GM19328 (cell line): ENCODE measurements at regions not wholly inside any gene's neighbourhood (a gene's known extent, or its start where the extent isn't known, plus 50 kb on each side); places are given as distances from the start of the nearest gene placed in this dataset.

Experiments
- ATAC-seq: cut with Tn5 transposase; IDR thresholded peaks from one replicate; pipeline ENCODE4 v1.9.1; 2021; ENCODE audit warnings: mild to moderate bottlenecking, moderate library complexity; ENCODE audit not compliant: unreplicated experiment

DNA sequence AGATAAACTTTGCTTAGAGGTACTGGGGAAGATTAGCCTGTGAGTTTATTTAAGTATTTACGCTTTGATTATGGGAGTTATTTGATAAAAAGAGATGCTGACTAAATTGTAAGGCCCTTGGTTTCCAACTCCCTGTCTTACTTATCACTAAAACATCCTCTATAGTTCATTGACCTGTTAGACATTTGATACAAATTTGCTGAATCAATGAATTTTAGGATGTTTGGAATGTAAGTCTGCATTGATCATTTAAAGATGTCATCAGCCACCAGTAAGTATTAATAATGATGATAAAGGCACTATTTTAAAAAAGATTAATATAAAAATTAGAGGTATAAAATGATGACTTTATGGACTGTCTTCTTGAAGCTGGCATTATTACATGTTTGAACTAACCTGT lies 340.6 kb downstream of the SPRY1 start:
- no peak for ATAC-seq

- no peak for ATAC-seq
Observed at GRCh38 chr4:123739806-123740205, 343.2 kb downstream of the SPRY1 start.

DNA sequence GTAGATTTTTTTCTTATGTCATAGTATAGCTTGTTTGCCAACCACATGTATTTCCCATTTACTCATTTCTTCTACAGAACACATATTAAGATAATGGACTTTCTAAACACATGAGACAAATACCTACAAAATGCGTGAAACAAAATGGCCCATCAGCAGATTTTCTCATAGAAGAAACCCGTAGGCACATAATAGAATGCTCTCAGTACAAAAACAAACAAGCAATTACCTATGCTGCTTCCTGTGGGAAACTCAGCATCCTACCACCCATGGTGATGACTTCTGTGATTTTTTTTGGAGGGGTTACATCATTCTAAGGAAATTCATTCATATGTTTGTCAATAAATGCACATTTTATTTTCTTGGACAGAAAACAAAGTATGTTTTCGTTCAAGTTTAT lies 343.6 kb downstream of the SPRY1 start:
- no peak for ATAC-seq

- ATAC-seq, result no peak
Observed at GRCh38 chr4:123741906-123742305, 345.3 kb downstream of the SPRY1 start.

DNA sequence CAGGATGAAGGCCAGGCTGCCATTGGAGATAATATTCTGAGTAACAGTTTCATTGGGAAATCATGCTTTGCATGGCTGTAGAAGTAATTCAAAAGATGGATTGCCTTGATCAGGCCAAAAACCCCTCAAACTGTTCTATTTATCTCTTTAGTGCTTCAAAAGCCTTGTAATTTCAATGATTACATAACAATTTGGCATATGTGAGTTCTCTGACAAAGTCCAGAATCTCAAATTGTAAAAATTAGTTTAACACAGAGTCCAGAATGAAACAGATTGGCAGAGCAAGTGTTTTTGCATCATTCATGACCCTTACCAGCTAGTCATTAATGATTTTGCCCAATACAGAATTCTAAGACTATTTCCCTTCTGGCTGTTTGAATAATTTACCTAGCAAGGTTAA lies 347.3 kb downstream of the SPRY1 start:
- ATAC-seq, result no peak

DNA sequence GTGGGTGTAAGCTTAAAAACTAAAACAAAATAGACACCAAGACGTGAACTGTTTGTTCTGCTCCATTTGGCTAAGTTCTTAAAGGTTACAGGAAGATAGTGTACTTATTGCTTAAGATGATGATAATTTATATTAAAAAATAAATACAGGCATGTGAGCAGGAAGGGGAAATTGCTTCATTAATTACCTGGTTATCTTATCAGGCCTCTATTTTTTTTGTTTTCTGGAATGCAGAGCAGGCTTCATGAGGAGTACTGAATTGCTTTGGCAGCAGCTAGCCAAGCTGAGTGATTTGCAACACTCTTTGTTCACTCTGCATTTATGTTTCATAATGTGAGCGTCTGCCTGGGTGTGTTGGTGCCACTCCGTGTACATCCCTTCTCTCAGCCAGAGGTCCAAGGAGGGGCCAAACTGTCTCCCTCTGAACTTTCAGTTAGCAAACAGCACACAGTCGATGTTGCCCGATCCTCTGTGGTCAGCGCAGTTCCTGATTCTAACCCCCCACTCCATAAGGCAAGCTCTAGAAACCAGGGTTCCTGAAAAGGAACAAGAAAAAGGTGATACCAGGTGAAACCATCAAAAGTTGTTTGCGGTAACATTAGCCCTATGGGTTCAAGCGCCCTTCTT lies 348.2 kb downstream of the SPRY1 start:
- no peak for ATAC-seq

DNA sequence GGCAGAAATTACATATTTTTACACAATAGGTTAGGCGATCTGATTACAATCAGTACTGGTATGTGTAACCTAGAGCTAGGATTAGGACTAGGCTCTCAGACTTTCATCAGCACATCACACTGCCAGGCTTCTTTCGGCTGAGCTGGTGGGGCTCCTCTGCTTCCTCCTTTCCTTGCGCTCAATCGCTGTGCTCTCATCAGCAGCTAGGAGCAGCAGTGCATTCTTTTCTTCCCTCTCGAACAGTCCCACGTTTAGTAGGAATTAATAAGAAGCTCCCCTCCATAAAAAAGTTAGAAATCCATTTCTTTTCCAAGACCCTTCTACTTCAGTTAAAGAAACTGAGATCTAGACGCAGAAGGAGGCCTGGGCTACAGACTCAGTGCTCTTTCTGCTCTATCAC lies 350.4 kb downstream of the SPRY1 start:
- no peak for ATAC-seq

GRCh38 chr4:123748806-123749205 lies 352.2 kb downstream of the SPRY1 start:
- no peak for ATAC-seq

DNA sequence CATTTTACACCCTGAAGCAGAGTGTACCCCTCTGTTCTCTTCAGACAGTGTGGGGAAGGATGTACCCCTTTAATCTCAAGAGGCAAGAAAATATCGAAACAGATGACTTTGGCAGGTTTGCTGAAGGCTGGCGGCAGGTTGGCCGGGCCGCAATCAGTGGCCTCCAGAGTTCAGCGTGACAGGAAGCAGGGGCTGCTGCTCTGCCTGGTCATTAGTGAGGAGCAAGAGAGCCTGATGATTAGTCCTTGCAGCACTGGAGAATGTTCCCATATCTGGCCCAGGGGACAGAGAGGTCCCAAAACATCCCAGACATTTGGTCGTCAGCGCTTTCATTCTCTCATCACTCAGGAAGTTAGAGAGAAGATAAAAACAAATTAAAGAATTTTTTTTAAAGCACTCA lies 352.8 kb downstream of the SPRY1 start:
- ATAC-seq, result no peak

DNA sequence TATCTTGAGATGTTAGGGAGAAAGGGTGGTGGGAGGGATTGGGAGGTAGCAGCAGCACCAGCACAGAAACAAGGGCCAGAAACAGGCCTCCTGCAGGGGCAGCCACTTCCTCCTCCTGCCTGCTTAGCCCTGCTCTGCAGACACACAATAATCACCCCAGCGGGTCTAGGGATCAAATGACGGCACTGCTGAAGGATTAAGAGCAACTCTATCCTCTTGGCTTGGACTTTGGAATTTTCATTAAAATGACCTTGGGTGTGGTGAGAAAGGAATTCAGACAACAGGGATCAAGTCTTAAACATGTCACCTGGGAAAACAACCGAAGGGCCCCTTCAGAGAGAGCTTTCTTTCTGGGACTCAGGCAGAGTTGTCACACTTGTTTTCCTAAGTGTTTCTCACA lies 353.4 kb downstream of the SPRY1 start:
- no peak for ATAC-seq

GRCh38 chr4:123755655-123756054 lies 359.1 kb downstream of the SPRY1 start:
- ATAC-seq, result no peak

GRCh38 chr4:123767806-123768205 lies 371.2 kb downstream of the SPRY1 start:
- ATAC-seq, result no peak

DNA sequence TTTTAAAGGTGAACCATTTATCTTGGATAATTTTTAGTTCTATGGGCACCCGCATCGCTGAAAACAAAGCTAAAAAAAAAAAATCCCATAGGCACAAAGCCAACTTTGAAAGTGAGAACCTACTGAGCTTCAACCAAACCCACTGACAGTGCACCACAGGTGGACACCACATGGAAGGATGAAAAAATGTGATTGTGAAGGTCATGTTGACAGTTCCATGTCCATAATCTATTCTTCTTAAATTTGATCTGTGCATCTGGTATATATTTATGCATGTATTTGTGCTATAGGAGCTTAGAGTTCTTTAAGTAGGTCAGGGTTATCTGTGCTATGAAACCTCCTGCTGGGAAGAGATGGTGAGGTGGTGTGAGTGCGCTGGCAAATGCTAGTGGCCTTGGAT lies 374.3 kb downstream of the SPRY1 start:
- ATAC-seq, result no peak

DNA sequence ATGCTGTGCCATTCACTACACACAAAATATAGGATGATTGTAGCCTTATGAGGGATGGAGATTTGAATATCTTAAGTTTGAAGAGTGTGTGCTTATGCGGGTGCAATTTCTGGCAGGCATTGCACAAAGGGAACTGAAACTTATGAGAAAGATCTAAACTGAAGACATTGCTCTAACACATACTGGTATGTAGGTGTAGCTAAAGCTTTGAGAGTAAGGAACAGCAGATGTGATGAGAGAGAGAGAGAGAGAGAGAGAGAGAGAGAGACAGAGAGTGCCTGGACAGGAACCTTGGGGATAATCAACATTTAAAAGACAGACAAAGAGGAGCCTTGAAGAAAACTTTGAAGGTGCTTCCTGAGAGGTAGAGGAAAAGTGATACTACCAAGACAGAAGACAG lies 379.7 kb downstream of the SPRY1 start:
- peak; percentile 98 for ATAC-seq

DNA sequence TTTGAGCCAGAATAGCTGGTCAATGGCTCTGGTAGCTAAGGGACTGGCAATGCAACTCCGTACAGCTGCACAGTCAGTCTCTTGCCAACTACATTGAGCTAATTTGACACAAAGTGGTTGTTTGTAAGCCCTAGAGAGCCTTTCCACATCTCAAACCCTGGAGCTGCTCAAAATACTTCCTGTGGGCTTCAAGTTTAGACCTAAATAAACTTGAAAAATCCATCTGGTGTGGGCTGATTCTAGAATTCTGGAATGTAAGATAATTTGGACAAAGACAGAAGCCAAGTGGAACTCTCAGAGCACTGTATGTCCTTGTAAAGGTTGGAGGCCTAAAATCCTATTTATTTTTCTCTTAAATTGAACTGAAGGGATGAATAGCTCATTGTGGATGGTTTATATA lies 380.8 kb downstream of the SPRY1 start:
- ATAC-seq, result no peak

DNA sequence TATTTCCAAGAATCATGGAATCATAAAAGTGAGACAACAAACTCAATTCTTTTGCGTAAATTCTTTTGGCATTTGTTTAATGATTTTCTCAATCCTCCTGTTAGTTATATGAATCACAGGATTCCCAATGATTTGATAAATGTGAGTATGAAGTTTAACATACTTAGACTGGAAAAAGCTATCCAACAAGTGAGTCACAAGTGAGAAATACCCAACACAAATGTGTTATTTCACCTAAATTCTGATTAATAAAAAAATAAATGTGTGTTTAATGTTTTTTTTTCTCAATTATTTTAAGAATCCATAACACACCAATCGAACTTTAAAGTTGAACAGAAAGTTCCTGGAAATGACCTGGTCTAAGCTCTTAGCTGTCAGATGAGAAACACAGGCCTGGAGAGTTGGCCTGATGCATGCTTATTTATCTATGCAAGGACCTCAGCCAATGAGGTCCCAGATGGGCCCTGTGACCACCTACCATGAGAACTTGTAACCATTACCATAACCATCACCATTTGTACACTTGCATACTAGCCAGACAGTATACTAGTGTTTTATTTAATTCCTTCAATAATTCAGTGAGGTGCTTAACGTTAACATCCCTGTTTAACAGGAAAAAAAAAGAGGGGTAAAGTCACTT lies 386.7 kb downstream of the SPRY1 start:
- no peak for ATAC-seq

GRCh38 chr4:123783921-123784320 lies 387.3 kb downstream of the SPRY1 start:
- no peak for ATAC-seq

GRCh38 chr4:123784626-123785025 lies 388.0 kb downstream of the SPRY1 start:
- no peak for ATAC-seq

- ATAC-seq, result no peak
Observed at GRCh38 chr4:123785538-123785937, 388.9 kb downstream of the SPRY1 start.

DNA sequence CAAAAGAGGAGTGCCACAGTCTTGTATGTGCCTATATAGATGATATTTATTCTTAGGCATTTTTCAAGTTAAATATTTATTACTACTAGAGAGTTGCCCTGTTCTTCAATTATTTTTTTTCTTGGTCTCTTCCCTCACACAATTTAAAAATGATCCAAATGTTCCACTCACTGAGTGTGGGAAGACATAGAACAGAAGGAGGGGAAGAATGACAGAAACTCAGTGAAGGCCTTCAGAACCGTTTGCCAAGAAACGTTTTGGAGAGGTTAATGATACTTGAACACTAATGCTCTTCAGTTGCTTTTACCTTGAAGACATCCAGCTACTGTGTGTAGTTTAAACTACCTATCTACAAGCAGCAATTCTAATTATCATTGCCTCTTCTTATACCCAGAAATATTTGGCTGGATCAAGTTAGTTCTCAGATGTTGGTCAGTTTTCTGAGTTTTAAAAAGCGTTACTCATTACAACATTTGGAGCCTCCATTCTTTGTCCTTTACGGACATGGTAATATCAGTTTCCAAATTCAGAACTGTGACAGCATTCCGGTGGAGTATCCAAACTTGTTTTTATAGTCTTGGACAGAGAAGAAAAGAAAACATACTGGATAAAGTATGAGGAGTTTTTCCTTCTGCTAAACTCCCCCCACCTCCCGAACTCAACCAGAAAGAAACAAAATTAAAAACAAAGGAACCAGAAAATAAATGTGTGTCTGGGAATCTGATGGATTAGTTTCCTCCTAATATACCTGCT lies 389.7 kb downstream of the SPRY1 start:
- no peak for ATAC-seq

DNA sequence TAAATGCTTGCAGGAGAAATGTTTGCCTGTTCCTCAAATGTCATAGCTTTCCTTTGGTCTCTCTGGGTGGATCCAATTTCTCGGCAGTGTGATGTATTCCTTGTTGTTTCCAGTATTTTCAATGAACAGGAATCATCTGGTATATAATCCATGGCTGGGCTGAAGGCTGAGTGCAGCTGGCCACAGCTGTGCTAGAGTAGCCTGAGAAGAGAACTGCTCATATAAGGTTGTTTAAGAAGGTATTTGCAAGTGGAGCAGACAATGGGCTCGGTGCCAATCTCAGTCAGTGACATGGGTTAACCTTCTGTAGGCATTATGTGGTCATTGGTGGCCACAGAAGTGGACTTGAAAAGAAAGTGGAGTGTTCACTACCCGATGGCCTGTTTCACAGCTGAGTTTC lies 390.3 kb downstream of the SPRY1 start:
- no peak for ATAC-seq

DNA sequence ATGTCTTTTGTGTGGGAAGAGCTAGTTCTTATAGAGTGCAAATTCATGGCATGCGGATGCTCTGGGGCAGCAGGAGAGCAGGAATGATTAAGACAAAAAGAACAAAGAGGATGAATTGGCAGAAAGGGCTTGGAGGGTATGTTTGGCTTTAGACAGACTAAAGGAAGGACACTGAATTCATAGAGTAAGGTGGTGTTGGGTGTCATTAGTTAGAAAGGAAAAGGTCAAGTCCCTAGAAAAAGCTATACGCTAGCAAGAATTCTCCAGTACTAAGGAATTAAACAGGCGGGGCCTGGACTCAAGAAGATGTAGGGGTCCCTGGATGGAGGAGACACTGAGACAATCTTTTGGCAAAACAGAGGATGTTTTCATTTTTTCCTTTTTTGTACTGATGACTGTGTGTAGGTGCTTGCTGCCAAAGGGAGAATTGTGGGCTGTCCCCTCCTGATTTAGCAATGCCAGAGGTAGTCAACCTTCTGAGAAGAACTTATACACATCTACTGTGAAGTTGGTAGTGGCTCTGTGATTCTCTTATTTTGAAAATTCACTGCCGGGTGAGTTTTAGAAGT lies 391.0 kb downstream of the SPRY1 start:
- no peak for ATAC-seq
